ENCODE measurements at regions not wholly inside any gene's neighbourhood (a gene's known extent, or its start where the extent isn't known, plus 50 kb on each side); places are given as distances from the start of the nearest gene placed in this dataset.

GRCh38 chr20:60330461-60330860 lies 372.2 kb downstream of the CDH26 start:
- DNase-seq: no peak

- no peak for DNase-seq
These were observed 373.6 kb downstream of the CDH26 start for GRCh38 chr20:60331688-60332300.

- no peak for DNase-seq
These were observed 374.3 kb downstream of the CDH26 start for GRCh38 chr20:60332523-60332922.

GRCh38 chr20:60334911-60335310 lies 376.7 kb downstream of the CDH26 start:
- DNase-seq: no peak

- no peak for DNase-seq
These were observed 380.3 kb downstream of the CDH26 start for GRCh38 chr20:60338556-60338955.

- DNase-seq: no peak
These were observed 381.5 kb downstream of the CDH26 start for GRCh38 chr20:60339738-60340137.

- no peak for DNase-seq
These were observed 382.0 kb downstream of the CDH26 start for GRCh38 chr20:60340232-60340631.

- no peak for DNase-seq
These were observed 382.8 kb downstream of the CDH26 start for GRCh38 chr20:60341062-60341461.

GRCh38 chr20:60345106-60345505 lies 386.9 kb downstream of the CDH26 start:
- no peak for DNase-seq

GRCh38 chr20:60349418-60349817 lies 391.2 kb downstream of the CDH26 start:
- no peak for DNase-seq

GRCh38 chr20:60352017-60352416 lies 393.8 kb downstream of the CDH26 start:
- DNase-seq: no peak

GRCh38 chr20:60352596-60352995 lies 394.4 kb downstream of the CDH26 start:
- DNase-seq: no peak

GRCh38 chr20:60354024-60354580 lies 395.9 kb downstream of the CDH26 start:
- no peak for DNase-seq

- no peak for DNase-seq
These were observed 399.9 kb downstream of the CDH26 start for GRCh38 chr20:60358101-60358500.

GRCh38 chr20:60359010-60359409 lies 400.8 kb downstream of the CDH26 start:
- no peak for DNase-seq

GRCh38 chr20:60361761-60362395 lies 403.7 kb downstream of the CDH26 start:
- DNase-seq: no peak

GRCh38 chr20:60362531-60362930 lies 404.3 kb downstream of the CDH26 start:
- no peak for DNase-seq

- DNase-seq: no peak
These were observed 405.5 kb downstream of the CDH26 start for GRCh38 chr20:60363698-60364097.

GRCh38 chr20:60365064-60365666 lies 406.9 kb downstream of the CDH26 start:
- no peak for DNase-seq

GRCh38 chr20:60365882-60366281 lies 407.7 kb downstream of the CDH26 start:
- DNase-seq: no peak

- DNase-seq: no peak
These were observed 413.2 kb downstream of the CDH26 start for GRCh38 chr20:60371384-60371783.

GRCh38 chr20:60372275-60372674 lies 414.1 kb downstream of the CDH26 start:
- no peak for DNase-seq

- no peak for DNase-seq
These were observed 414.6 kb downstream of the CDH26 start for GRCh38 chr20:60372822-60373221.

GRCh38 chr20:60378620-60379019 lies 420.4 kb downstream of the CDH26 start:
- no peak for DNase-seq

All from inflammatory macrophage (primary cell).